GM12892 (cell line): ENCODE measurements at regions not wholly inside any gene's neighbourhood (a gene's known extent, or its start where the extent isn't known, plus 50 kb on each side); places are given as distances from the start of the nearest gene placed in this dataset.

ENCODE experiments used
- DNase-seq: peaks from one replicate; pipeline ENCODE4 v3.0.0; 2011; ENCODE audit not compliant: insufficient read length
- FAIRE-seq: peaks from 2 replicates; lab custom pipeline; 2011; peaks lifted over from hg19 to GRCh38; lab: Jason Lieb, UNC
- POLR2A ChIP-seq: IDR thresholded peaks from 2 replicates; pipeline ENCODE4 v1.6.1; 2011; ENCODE audit warnings: low read depth, low read length, control low read depth
- POLR2AphosphoS5 ChIP-seq: IDR thresholded peaks from 2 replicates; pipeline ENCODE4 v1.6.1; 2011; ENCODE audit warnings: low read depth, low read length, control low read depth
- TAF1 ChIP-seq: IDR thresholded peaks from 2 replicates; pipeline ENCODE4 v1.6.1; 2011; ENCODE audit warnings: low read depth, mild to moderate bottlenecking, control low read depth, low read length, borderline replicate concordance

GRCh38 chr2:104049981-104050380 lies 803.9 kb upstream of the POU3F3 start:
- FAIRE-seq (no peak), DNase-seq (no peak)
- TF ChIP-seq TAF1: no peak
- TF ChIP-seq POLR2A: no peak
- no peak for TF ChIP-seq POLR2AphosphoS5

- TF ChIP-seq TAF1 (no peak), POLR2A (no peak), POLR2AphosphoS5 (no peak)
- no peak for FAIRE-seq
- no peak for DNase-seq
Measured at GRCh38 chr2:104050656-104051242, 803.2 kb upstream of the POU3F3 start.

GRCh38 chr2:104051766-104052165 lies 802.1 kb upstream of the POU3F3 start:
- DNase-seq: no peak
- FAIRE-seq: no peak
- TF ChIP-seq POLR2A: no peak
- no peak for TF ChIP-seq POLR2AphosphoS5
- no peak for TF ChIP-seq TAF1

GRCh38 chr2:104052356-104052755 lies 801.6 kb upstream of the POU3F3 start:
- no peak for FAIRE-seq
- DNase-seq: no peak
- TF ChIP-seq POLR2A (no peak), TAF1 (no peak), POLR2AphosphoS5 (no peak)

GRCh38 chr2:104056451-104056850 lies 797.5 kb upstream of the POU3F3 start:
- TF ChIP-seq POLR2A (no peak), TAF1 (no peak), POLR2AphosphoS5 (no peak)
- FAIRE-seq (no peak), DNase-seq (no peak)

- FAIRE-seq (no peak), DNase-seq (no peak)
- TF ChIP-seq POLR2A (no peak), POLR2AphosphoS5 (no peak), TAF1 (no peak)
Measured at GRCh38 chr2:104068665-104069064, 785.2 kb upstream of the POU3F3 start.

GRCh38 chr2:104077573-104077972 lies 776.3 kb upstream of the POU3F3 start:
- DNase-seq (no peak), FAIRE-seq (no peak)
- TF ChIP-seq TAF1 (no peak), POLR2A (no peak), POLR2AphosphoS5 (no peak)

GRCh38 chr2:104078431-104079157 lies 775.3 kb upstream of the POU3F3 start:
- TF ChIP-seq POLR2A: no peak
- no peak for TF ChIP-seq POLR2AphosphoS5
- no peak for TF ChIP-seq TAF1
- FAIRE-seq (no peak), DNase-seq (no peak)

GRCh38 chr2:104088745-104089144 lies 765.2 kb upstream of the POU3F3 start:
- DNase-seq (no peak), FAIRE-seq (no peak)
- TF ChIP-seq POLR2AphosphoS5 (no peak), POLR2A (no peak), TAF1 (no peak)

GRCh38 chr2:104090407-104090806 lies 763.5 kb upstream of the POU3F3 start:
- FAIRE-seq (no peak), DNase-seq (no peak)
- no peak for TF ChIP-seq POLR2AphosphoS5
- TF ChIP-seq TAF1: no peak
- no peak for TF ChIP-seq POLR2A

- no peak for FAIRE-seq
- DNase-seq: no peak
- no peak for TF ChIP-seq TAF1
- TF ChIP-seq POLR2A: no peak
- TF ChIP-seq POLR2AphosphoS5: no peak
Measured at GRCh38 chr2:104091894-104092293, 762.0 kb upstream of the POU3F3 start.

- DNase-seq (no peak), FAIRE-seq (no peak)
- no peak for TF ChIP-seq POLR2AphosphoS5
- no peak for TF ChIP-seq TAF1
- TF ChIP-seq POLR2A: no peak
Measured at GRCh38 chr2:104092886-104093285, 761.0 kb upstream of the POU3F3 start.

GRCh38 chr2:104102615-104103014 lies 751.3 kb upstream of the POU3F3 start:
- FAIRE-seq (no peak), DNase-seq (no peak)
- no peak for TF ChIP-seq TAF1
- no peak for TF ChIP-seq POLR2AphosphoS5
- no peak for TF ChIP-seq POLR2A
